H1 (cell line): ENCODE measurements at regions not wholly inside any gene's neighbourhood (a gene's known extent, or its start where the extent isn't known, plus 50 kb on each side); places are given as distances from the start of the nearest gene placed in this dataset.

Experiments used
- BCL11A ChIP-seq, 2 experiments: IDR thresholded peaks; one replicate each; pipeline ENCODE4 v1.6.1; 2011; ENCODE audit warnings: low read depth in 2 of 2, low read length in 2 of 2, mild to moderate bottlenecking in 2 of 2
- HDAC6 ChIP-seq: IDR thresholded peaks from one replicate; pipeline ENCODE4 v1.7.1; 2012; ENCODE audit warnings: low read depth, mild to moderate bottlenecking, inconsistent platforms, low read length, moderate library complexity
- SP1 ChIP-seq: IDR thresholded peaks from 2 replicates; pipeline ENCODE4 v1.6.1; 2011; ENCODE audit warnings: low read depth, low read length
- SUZ12 ChIP-seq: fragments of 200-600 bp; sonication (generic); IDR thresholded peaks from 2 replicates; pipeline ENCODE4 v1.6.1; 2012; ENCODE audit warnings: mild to moderate bottlenecking, inconsistent platforms, low read length, moderate library complexity, mixed read lengths
- TBP ChIP-seq: IDR thresholded peaks from 2 replicates; pipeline ENCODE4 v1.6.1; 2011; ENCODE audit warnings: low read depth, low read length, improper control_type of control experiment

- no peak for TF ChIP-seq SUZ12
- TF ChIP-seq BCL11A (IDR thresholded peaks at IDR 0.05; ENCODE audit: low read depth in 2 of 2, low read length in 2 of 2) = no peak
- no peak for TF ChIP-seq HDAC6
- no peak for TF ChIP-seq TBP
- TF ChIP-seq SP1 = no peak
- TF ChIP-seq, all 59 proteins: peak for 0
These were observed 170.1 kb upstream of the INHBA start (continued) for GRCh38 chr7:41872966-41873365.
